Keratinocyte (primary cell): ENCODE measurements at regions not wholly inside any gene's neighbourhood (a gene's known extent, or its start where the extent isn't known, plus 50 kb on each side); places are given as distances from the start of the nearest gene placed in this dataset.

ENCODE experiments used
- DNase-seq: peaks from one replicate; pipeline ENCODE4 v3.0.0-alpha.2; 2011; ENCODE audit warnings: low read depth, missing footprints, low spot score
- FAIRE-seq: peaks from 2 replicates; lab custom pipeline; 2011; peaks lifted over from hg19 to GRCh38; lab: Jason Lieb, UNC
- H2AFZ ChIP-seq: 2 replicates; pipeline ENCODE4 v1.6.0; 2012; ENCODE audit warnings: low read length, control low read depth, inconsistent platforms; ENCODE audit not compliant: control insufficient read depth
- H3K27ac ChIP-seq: 2 replicates; pipeline ENCODE4 v1.5.1; 2011; ENCODE audit warnings: low read length; ENCODE audit not compliant: control insufficient read depth, insufficient read depth
- H3K27me3 ChIP-seq: 3 replicates; pipeline ENCODE4 v1.6.0; 2011; ENCODE audit warnings: low read length; ENCODE audit not compliant: control insufficient read depth, insufficient read depth; ENCODE audit errors: extremely low read depth
- H3K36me3 ChIP-seq, 2 experiments: 2 replicates in 1 of 2; 3 replicates in 1 of 2; pipeline ENCODE4 v1.5.1; 2011; ENCODE audit warnings: low read length in 2 of 2, mild to moderate bottlenecking in 1 of 2; ENCODE audit not compliant: control insufficient read depth in 2 of 2, insufficient read depth in 2 of 2; ENCODE audit errors: extremely low read depth in 1 of 2
- H3K4me1 ChIP-seq: 3 replicates; pipeline ENCODE4 v1.5.1; 2011; ENCODE audit warnings: low read length; ENCODE audit not compliant: control insufficient read depth, insufficient read depth; ENCODE audit errors: extremely low read depth
- H3K4me2 ChIP-seq: 3 replicates; pipeline ENCODE4 v1.6.0; 2011; ENCODE audit warnings: low read depth, low read length; ENCODE audit not compliant: control insufficient read depth, insufficient read depth; ENCODE audit errors: extremely low read depth
- H3K4me3 ChIP-seq, 3 experiments: fragments of 200-600 bp in 1 of 3; sonication (generic) in 1 of 3; 2 replicates in 2 of 3; 3 replicates in 1 of 3; pipeline ENCODE4 v1.5.1; 2011 to 2016; ENCODE audit warnings: low read length in 3 of 3, mild to moderate bottlenecking in 3 of 3, control low read depth in 2 of 3, inconsistent platforms in 1 of 3, low read depth in 1 of 3, mixed read lengths in 1 of 3, mixed run types in 1 of 3, moderate library complexity in 1 of 3; ENCODE audit not compliant: control insufficient read depth in 2 of 3, insufficient read depth in 2 of 3; ENCODE audit errors: extremely low read depth in 1 of 3
- H3K79me2 ChIP-seq: 2 replicates; pipeline ENCODE4 v1.6.0; 2012; ENCODE audit warnings: low read length; ENCODE audit not compliant: control insufficient read depth, insufficient read depth
- H3K9ac ChIP-seq: 3 replicates; pipeline ENCODE4 v1.6.0; 2011; ENCODE audit warnings: low read length; ENCODE audit not compliant: control insufficient read depth, insufficient read depth; ENCODE audit errors: extremely low read depth
- H3K9me1 ChIP-seq: 3 replicates; pipeline ENCODE4 v1.6.0; 2011; ENCODE audit warnings: low read length; ENCODE audit not compliant: control insufficient read depth, insufficient read depth; ENCODE audit errors: extremely low read depth
- H3K9me3 ChIP-seq: 2 replicates; pipeline ENCODE4 v1.5.1; 2012; ENCODE audit warnings: low read depth, low read length; ENCODE audit not compliant: control insufficient read depth
- H4K20me1 ChIP-seq: 3 replicates; pipeline ENCODE4 v1.6.0; 2011; ENCODE audit warnings: low read length; ENCODE audit not compliant: control insufficient read depth, insufficient read depth; ENCODE audit errors: extremely low read depth
- CTCF ChIP-seq, 3 experiments: IDR thresholded peaks in 1 of 3; conservative IDR thresholded peaks in 1 of 3; optimal IDR thresholded peaks in 1 of 3; 2 replicates in 2 of 3; 3 replicates in 1 of 3; pipeline versions ENCODE3 to v1.5.1; 2011; ENCODE audit warnings: low read length in 3 of 3, mild to moderate bottlenecking in 3 of 3, moderate library complexity in 2 of 3, control low read depth in 1 of 3, inconsistent platforms in 1 of 3; ENCODE audit not compliant: insufficient read depth in 2 of 3; ENCODE audit errors: extremely low read depth in 1 of 3
- EZH2 ChIP-seq: IDR thresholded peaks from one replicate; pipeline ENCODE4 v1.6.1; 2012; ENCODE audit warnings: inconsistent platforms, mild to moderate bottlenecking, low read length, moderate library complexity
- dilution Hi-C: fragments of 300-500 bp; cut with MboI; formaldehyde crosslinking; loops from one replicate; pipeline ENCODE4 v1.7.0; 2020; ENCODE audit warnings: low sequenced_read_pairs; ENCODE audit not compliant: extremely low pct_ligation_motif_present

GRCh38 chr13:64033921-64034320, 2618.3 kb upstream of the PCDH20 start:
- Histone ChIP-seq H4K20me1 (no peaks in the 10 kb centered on the region), H3K9me1 (no peaks in the 10 kb centered on the region), H3K79me2 (no peaks in the 10 kb centered on the region), H3K9me3 (peaks cover 4% of the 10 kb centered on the region), H3K9ac (no peak overlapping the region), H3K27me3 (no peaks in the 10 kb centered on the region), H3K4me2 (no peak overlapping the region), H2AFZ (no peak overlapping the region), H3K4me3 (no peak overlapping the region), H3K36me3 (no peaks in the 10 kb centered on the region), H3K27ac (no peak overlapping the region), H3K4me1 (no peaks in the 10 kb centered on the region)
- TF ChIP-seq EZH2: no peak
- TF ChIP-seq CTCF (optimal IDR thresholded peaks at IDR 0.05 in 1 of 3, IDR thresholded peaks at IDR 0.05 in 1 of 3, conservative IDR thresholded peaks at IDR 0.05 in 1 of 3; ENCODE audit: extremely low read depth in 1 of 3, insufficient read depth in 2 of 3, low read length in 3 of 3): no peak
- FAIRE-seq (no peak), DNase-seq (no peak)
- dilution Hi-C loops: no loop called here

GRCh38 chr13:64029343-64030093, 2613.9 kb upstream of the PCDH20 start:
- Histone ChIP-seq H2AFZ (no peak overlapping the region), H3K9ac (no peak overlapping the region), H4K20me1 (no peaks in the 10 kb centered on the region), H3K4me3 (no peak overlapping the region), H3K27ac (no peak overlapping the region), H3K36me3 (no peaks in the 10 kb centered on the region), H3K4me2 (no peak overlapping the region), H3K27me3 (no peaks in the 10 kb centered on the region), H3K9me1 (no peaks in the 10 kb centered on the region), H3K79me2 (no peaks in the 10 kb centered on the region), H3K9me3 (peaks cover 4% of the 10 kb centered on the region), H3K4me1 (no peaks in the 10 kb centered on the region)
- FAIRE-seq (no peak), DNase-seq (no peak)
- TF ChIP-seq EZH2 (no peak), CTCF (optimal IDR thresholded peaks at IDR 0.05 in 1 of 3, IDR thresholded peaks at IDR 0.05 in 1 of 3, conservative IDR thresholded peaks at IDR 0.05 in 1 of 3; ENCODE audit: extremely low read depth in 1 of 3, insufficient read depth in 2 of 3, low read length in 3 of 3) (no peak)
- dilution Hi-C loops: no loop called here
